ENCODE measurements at regions not wholly inside any gene's neighbourhood (a gene's known extent, or its start where the extent isn't known, plus 50 kb on each side); places are given as distances from the start of the nearest gene placed in this dataset.

GRCh38 chr10:130901311-130902165, 410.0 kb downstream of the TCERG1L start:
- DNase-seq = no peak
- Histone ChIP-seq H3K9me3 (ENCODE audit: control insufficient read depth in 1 of 2, low read length in 2 of 2) (no peaks in the 10 kb centered on the region), H3K4me1 (ENCODE audit: insufficient read depth, low read length) (no peaks in the 10 kb centered on the region), H3K36me3 (ENCODE audit: insufficient read depth, low read length) (no peaks in the 10 kb centered on the region), H3K4me3 (ENCODE audit: low read length in 2 of 2) (no peak overlapping the region), H3K27me3 (ENCODE audit: insufficient read depth, low read length) (no peaks in the 10 kb centered on the region), H3K27ac (ENCODE audit: low read depth, low read length) (no peak overlapping the region)
- ChIA-PET POLR2A (ENCODE audit: partially characterized antibody) (no interaction called here), CTCF (ENCODE audit: partially characterized antibody) (no interaction called here)
- Mint-ChIP-seq H3K4me3 (no peak overlapping the region), H3K27ac (no peak overlapping the region), H3K27me3 (no peaks in the 10 kb centered on the region), H3K9me3 (peaks cover 0 to 2% (median 0%) of the 10 kb centered on the region in 8 donors), H3K4me1 (no peaks in the 10 kb centered on the region), H3K36me3 (no peaks in the 10 kb centered on the region)
- intact Hi-C loops (cut with micrococcal nuclease) = no loop called here

GRCh38 chr10:130902471-130902870, 409.1 kb downstream of the TCERG1L start:
- Histone ChIP-seq H3K27ac (ENCODE audit: low read depth, low read length) (no peak overlapping the region), H3K4me3 (ENCODE audit: low read length in 2 of 2) (no peak overlapping the region), H3K36me3 (ENCODE audit: insufficient read depth, low read length) (no peaks in the 10 kb centered on the region), H3K27me3 (ENCODE audit: insufficient read depth, low read length) (no peaks in the 10 kb centered on the region), H3K4me1 (ENCODE audit: insufficient read depth, low read length) (no peaks in the 10 kb centered on the region), H3K9me3 (ENCODE audit: control insufficient read depth in 1 of 2, low read length in 2 of 2) (no peaks in the 10 kb centered on the region)
- no peak overlapping the region for H3K4me3 Mint-ChIP-seq
- H3K27me3 Mint-ChIP-seq = no peaks in the 10 kb centered on the region
- H3K27ac Mint-ChIP-seq = no peak overlapping the region
- H3K9me3 Mint-ChIP-seq = no peaks in the 10 kb centered on the region
- no peaks in the 10 kb centered on the region for H3K36me3 Mint-ChIP-seq
- intact Hi-C loops (cut with micrococcal nuclease) = no loop called here
- CTCF ChIA-PET (ENCODE audit: partially characterized antibody) = no interaction called here
- no peaks in the 10 kb centered on the region for H3K4me1 Mint-ChIP-seq
- POLR2A ChIA-PET (ENCODE audit: partially characterized antibody) = no interaction called here
- no peak for DNase-seq

- CTCF ChIA-PET (ENCODE audit: partially characterized antibody) = no interaction called here
- Histone ChIP-seq H3K27ac (ENCODE audit: low read depth, low read length) (no peak overlapping the region), H3K9me3 (ENCODE audit: control insufficient read depth in 1 of 2, low read length in 2 of 2) (no peaks in the 10 kb centered on the region), H3K36me3 (ENCODE audit: insufficient read depth, low read length) (no peaks in the 10 kb centered on the region), H3K4me3 (ENCODE audit: low read length in 2 of 2) (no peak overlapping the region), H3K27me3 (ENCODE audit: insufficient read depth, low read length) (no peaks in the 10 kb centered on the region), H3K4me1 (ENCODE audit: insufficient read depth, low read length) (no peaks in the 10 kb centered on the region)
- no peak for DNase-seq
- intact Hi-C loops (cut with micrococcal nuclease) = no loop called here
- Mint-ChIP-seq H3K36me3 (no peaks in the 10 kb centered on the region), H3K4me1 (no peaks in the 10 kb centered on the region), H3K27me3 (no peaks in the 10 kb centered on the region), H3K27ac (no peak overlapping the region), H3K4me3 (no peak overlapping the region), H3K9me3 (no peaks in the 10 kb centered on the region)
- POLR2A ChIA-PET (ENCODE audit: partially characterized antibody) = no interaction called here
Observed at GRCh38 chr10:130902929-130903328, 408.6 kb downstream of the TCERG1L start.

DNA sequence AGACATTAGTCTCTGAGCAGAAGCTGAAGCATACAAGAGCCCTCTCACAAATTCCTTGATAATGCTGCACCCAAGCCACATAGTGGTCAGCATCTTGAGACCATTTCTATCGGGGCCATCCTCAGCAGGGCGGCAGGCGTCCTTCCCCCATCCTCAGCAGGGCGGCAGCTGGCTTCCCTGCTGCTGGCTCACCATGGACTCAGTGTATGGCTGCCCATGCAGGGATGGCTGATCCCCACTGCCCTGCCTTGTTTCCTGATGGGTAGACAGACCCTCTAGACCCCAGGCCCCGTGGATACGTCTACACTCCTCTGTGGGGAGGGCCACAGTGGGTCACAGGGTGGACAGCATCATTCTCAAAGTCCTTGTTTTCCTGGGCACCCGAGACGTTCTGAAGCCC, 406.8 kb downstream of the TCERG1L start:
- intact Hi-C loops (cut with micrococcal nuclease) = no loop called here
- H3K36me3 ChIP-seq (ENCODE audit: insufficient read depth, low read length) = no peaks in the 10 kb centered on the region
- Mint-ChIP-seq H3K27me3 (no peaks in the 10 kb centered on the region), H3K4me1 (no peaks in the 10 kb centered on the region), H3K36me3 (no peaks in the 10 kb centered on the region), H3K9me3 (no peaks in the 10 kb centered on the region), H3K4me3 (no peak overlapping the region), H3K27ac (no peak overlapping the region)
- no peak for DNase-seq
- no peak overlapping the region for H3K27ac ChIP-seq (ENCODE audit: low read depth, low read length)
- H3K4me3 ChIP-seq (ENCODE audit: low read length in 2 of 2) = no peak overlapping the region
- CTCF ChIA-PET (ENCODE audit: partially characterized antibody) = no interaction called here
- H3K4me1 ChIP-seq (ENCODE audit: insufficient read depth, low read length) = no peaks in the 10 kb centered on the region
- no peaks in the 10 kb centered on the region for H3K27me3 ChIP-seq (ENCODE audit: insufficient read depth, low read length)
- POLR2A ChIA-PET (ENCODE audit: partially characterized antibody) = no interaction called here
- H3K9me3 ChIP-seq (ENCODE audit: control insufficient read depth in 1 of 2, low read length in 2 of 2) = no peaks in the 10 kb centered on the region

DNA sequence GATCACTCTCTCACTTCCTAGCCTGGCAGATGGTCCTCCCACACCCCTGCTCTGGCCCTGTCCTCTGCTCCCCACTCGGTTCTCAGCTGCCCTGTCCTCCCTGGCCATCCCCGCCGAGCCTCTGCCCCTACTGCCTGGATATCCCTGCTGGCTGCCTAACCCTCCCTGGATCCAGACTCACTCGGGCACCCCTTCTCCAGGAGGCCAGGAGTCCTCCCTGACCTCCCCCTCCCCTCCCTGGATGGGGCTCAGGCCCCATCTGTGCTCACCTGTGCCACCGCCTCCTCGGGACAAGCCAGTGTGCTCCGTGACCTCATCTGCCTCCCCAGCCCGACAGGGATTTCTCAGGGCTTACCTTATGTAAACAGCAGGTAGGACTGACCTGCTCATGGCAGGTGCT, 406.1 kb downstream of the TCERG1L start:
- Mint-ChIP-seq H3K4me1 (no peaks in the 10 kb centered on the region), H3K36me3 (no peaks in the 10 kb centered on the region), H3K27ac (no peak overlapping the region), H3K9me3 (no peaks in the 10 kb centered on the region), H3K27me3 (no peaks in the 10 kb centered on the region), H3K4me3 (peak overlapping the region in 1 of 8 donors; percentile 37)
- no peak for DNase-seq
- ChIA-PET POLR2A (ENCODE audit: partially characterized antibody) (no interaction called here), CTCF (ENCODE audit: partially characterized antibody) (no interaction called here)
- H3K9me3 ChIP-seq (ENCODE audit: control insufficient read depth in 1 of 2, low read length in 2 of 2) = no peaks in the 10 kb centered on the region
- no peaks in the 10 kb centered on the region for H3K4me1 ChIP-seq (ENCODE audit: insufficient read depth, low read length)
- no peak overlapping the region for H3K27ac ChIP-seq (ENCODE audit: low read depth, low read length)
- no peaks in the 10 kb centered on the region for H3K27me3 ChIP-seq (ENCODE audit: insufficient read depth, low read length)
- H3K4me3 ChIP-seq (ENCODE audit: low read length in 2 of 2) = no peak overlapping the region
- intact Hi-C loops (cut with micrococcal nuclease) = no loop called here
- H3K36me3 ChIP-seq (ENCODE audit: insufficient read depth, low read length) = no peaks in the 10 kb centered on the region

- H3K36me3 ChIP-seq (ENCODE audit: insufficient read depth, low read length) = no peaks in the 10 kb centered on the region
- no peak overlapping the region for H3K4me3 ChIP-seq (ENCODE audit: low read length in 2 of 2)
- Mint-ChIP-seq H3K27ac (no peak overlapping the region), H3K9me3 (peaks cover 0 to 2% (median 0%) of the 10 kb centered on the region in 8 donors), H3K36me3 (no peaks in the 10 kb centered on the region), H3K27me3 (no peaks in the 10 kb centered on the region), H3K4me1 (no peaks in the 10 kb centered on the region), H3K4me3 (no peak overlapping the region)
- intact Hi-C loops (cut with micrococcal nuclease) = no loop called here
- no peaks in the 10 kb centered on the region for H3K4me1 ChIP-seq (ENCODE audit: insufficient read depth, low read length)
- no peaks in the 10 kb centered on the region for H3K27me3 ChIP-seq (ENCODE audit: insufficient read depth, low read length)
- H3K9me3 ChIP-seq (ENCODE audit: control insufficient read depth in 1 of 2, low read length in 2 of 2) = no peaks in the 10 kb centered on the region
- no peak for DNase-seq
- H3K27ac ChIP-seq (ENCODE audit: low read depth, low read length) = no peak overlapping the region
- CTCF ChIA-PET (ENCODE audit: partially characterized antibody) = no interaction called here
- POLR2A ChIA-PET (ENCODE audit: partially characterized antibody) = no interaction called here
Observed at GRCh38 chr10:130905921-130906320, 405.6 kb downstream of the TCERG1L start.

DNA sequence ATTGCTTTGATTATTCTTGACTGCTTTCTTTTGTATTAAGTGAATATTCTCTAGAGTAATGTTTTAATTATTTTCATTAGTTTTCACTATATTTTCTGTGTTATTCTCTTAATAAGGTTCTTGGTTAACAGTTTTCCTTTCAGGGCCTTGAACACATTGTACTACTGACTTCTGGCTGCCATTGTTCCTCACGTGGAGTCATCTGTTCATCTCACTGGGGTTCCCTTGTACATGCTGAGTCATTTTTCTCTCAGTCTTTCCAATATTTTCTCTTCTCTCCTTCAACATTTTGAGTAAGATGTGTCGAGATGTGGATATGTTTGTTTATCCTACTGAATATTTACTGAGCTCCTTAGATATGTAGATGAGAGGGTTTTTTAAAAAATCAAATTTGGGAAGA, 400.7 kb downstream of the TCERG1L start:
- CTCF ChIA-PET (ENCODE audit: partially characterized antibody) = no interaction called here
- H3K27me3 ChIP-seq (ENCODE audit: insufficient read depth, low read length) = no peaks in the 10 kb centered on the region
- no peaks in the 10 kb centered on the region for H3K9me3 ChIP-seq (ENCODE audit: control insufficient read depth in 1 of 2, low read length in 2 of 2)
- Mint-ChIP-seq H3K36me3 (peaks cover 0 to 3% of the 10 kb centered on the region in 2 donors), H3K27me3 (no peaks in the 10 kb centered on the region), H3K4me3 (no peak overlapping the region), H3K9me3 (peaks cover 0 to 20% (median 6%) of the 10 kb centered on the region in 8 donors), H3K27ac (no peak overlapping the region), H3K4me1 (no peaks in the 10 kb centered on the region)
- no peaks in the 10 kb centered on the region for H3K4me1 ChIP-seq (ENCODE audit: insufficient read depth, low read length)
- no peak for DNase-seq
- no peaks in the 10 kb centered on the region for H3K36me3 ChIP-seq (ENCODE audit: insufficient read depth, low read length)
- H3K27ac ChIP-seq (ENCODE audit: low read depth, low read length) = no peak overlapping the region
- POLR2A ChIA-PET (ENCODE audit: partially characterized antibody) = no interaction called here
- H3K4me3 ChIP-seq (ENCODE audit: low read length in 2 of 2) = no peak overlapping the region
- intact Hi-C loops (cut with micrococcal nuclease) = no loop called here

GRCh38 chr10:130913844-130914243, 397.7 kb downstream of the TCERG1L start:
- ChIA-PET POLR2A (ENCODE audit: partially characterized antibody) (no interaction called here), CTCF (ENCODE audit: partially characterized antibody) (no interaction called here)
- Mint-ChIP-seq H3K36me3 (peaks cover 0 to 3% of the 10 kb centered on the region in 2 donors), H3K4me1 (no peaks in the 10 kb centered on the region), H3K9me3 (peaks cover 2 to 20% (median 6%) of the 10 kb centered on the region in 8 donors), H3K27me3 (no peaks in the 10 kb centered on the region), H3K27ac (no peak overlapping the region), H3K4me3 (no peak overlapping the region)
- no peak for DNase-seq
- no peaks in the 10 kb centered on the region for H3K36me3 ChIP-seq (ENCODE audit: insufficient read depth, low read length)
- no peak overlapping the region for H3K27ac ChIP-seq (ENCODE audit: low read depth, low read length)
- H3K4me1 ChIP-seq (ENCODE audit: insufficient read depth, low read length) = no peaks in the 10 kb centered on the region
- H3K4me3 ChIP-seq (ENCODE audit: low read length in 2 of 2) = no peak overlapping the region
- no peaks in the 10 kb centered on the region for H3K9me3 ChIP-seq (ENCODE audit: control insufficient read depth in 1 of 2, low read length in 2 of 2)
- H3K27me3 ChIP-seq (ENCODE audit: insufficient read depth, low read length) = no peaks in the 10 kb centered on the region
- intact Hi-C loops (cut with micrococcal nuclease) = no loop called here

All from CD4-positive, alpha-beta memory T cell (primary cell).